Keratinocyte (primary cell): ENCODE measurements at regions not wholly inside any gene's neighbourhood (a gene's known extent, or its start where the extent isn't known, plus 50 kb on each side); places are given as distances from the start of the nearest gene placed in this dataset.

ENCODE experiments used
- DNase-seq: peaks from one replicate; pipeline ENCODE4 v3.0.0-alpha.2; 2011; ENCODE audit warnings: low read depth, missing footprints, low spot score
- FAIRE-seq: peaks from 2 replicates; lab custom pipeline; 2011; peaks lifted over from hg19 to GRCh38; lab: Jason Lieb, UNC
- H2AFZ ChIP-seq: 2 replicates; pipeline ENCODE4 v1.6.0; 2012; ENCODE audit warnings: low read length, control low read depth, inconsistent platforms; ENCODE audit not compliant: control insufficient read depth
- H3K27ac ChIP-seq: 2 replicates; pipeline ENCODE4 v1.5.1; 2011; ENCODE audit warnings: low read length; ENCODE audit not compliant: control insufficient read depth, insufficient read depth
- H3K27me3 ChIP-seq: 3 replicates; pipeline ENCODE4 v1.6.0; 2011; ENCODE audit warnings: low read length; ENCODE audit not compliant: control insufficient read depth, insufficient read depth; ENCODE audit errors: extremely low read depth
- H3K36me3 ChIP-seq, 2 experiments: 2 replicates in 1 of 2; 3 replicates in 1 of 2; pipeline ENCODE4 v1.5.1; 2011; ENCODE audit warnings: low read length in 2 of 2, mild to moderate bottlenecking in 1 of 2; ENCODE audit not compliant: control insufficient read depth in 2 of 2, insufficient read depth in 2 of 2; ENCODE audit errors: extremely low read depth in 1 of 2
- H3K4me1 ChIP-seq: 3 replicates; pipeline ENCODE4 v1.5.1; 2011; ENCODE audit warnings: low read length; ENCODE audit not compliant: control insufficient read depth, insufficient read depth; ENCODE audit errors: extremely low read depth
- H3K4me2 ChIP-seq: 3 replicates; pipeline ENCODE4 v1.6.0; 2011; ENCODE audit warnings: low read depth, low read length; ENCODE audit not compliant: control insufficient read depth, insufficient read depth; ENCODE audit errors: extremely low read depth
- H3K4me3 ChIP-seq, 3 experiments: fragments of 200-600 bp in 1 of 3; sonication (generic) in 1 of 3; 2 replicates in 2 of 3; 3 replicates in 1 of 3; pipeline ENCODE4 v1.5.1; 2011 to 2016; ENCODE audit warnings: low read length in 3 of 3, mild to moderate bottlenecking in 3 of 3, control low read depth in 2 of 3, inconsistent platforms in 1 of 3, low read depth in 1 of 3, mixed read lengths in 1 of 3, mixed run types in 1 of 3, moderate library complexity in 1 of 3; ENCODE audit not compliant: control insufficient read depth in 2 of 3, insufficient read depth in 2 of 3; ENCODE audit errors: extremely low read depth in 1 of 3
- H3K79me2 ChIP-seq: 2 replicates; pipeline ENCODE4 v1.6.0; 2012; ENCODE audit warnings: low read length; ENCODE audit not compliant: control insufficient read depth, insufficient read depth
- H3K9ac ChIP-seq: 3 replicates; pipeline ENCODE4 v1.6.0; 2011; ENCODE audit warnings: low read length; ENCODE audit not compliant: control insufficient read depth, insufficient read depth; ENCODE audit errors: extremely low read depth
- H3K9me1 ChIP-seq: 3 replicates; pipeline ENCODE4 v1.6.0; 2011; ENCODE audit warnings: low read length; ENCODE audit not compliant: control insufficient read depth, insufficient read depth; ENCODE audit errors: extremely low read depth
- H3K9me3 ChIP-seq: 2 replicates; pipeline ENCODE4 v1.5.1; 2012; ENCODE audit warnings: low read depth, low read length; ENCODE audit not compliant: control insufficient read depth
- H4K20me1 ChIP-seq: 3 replicates; pipeline ENCODE4 v1.6.0; 2011; ENCODE audit warnings: low read length; ENCODE audit not compliant: control insufficient read depth, insufficient read depth; ENCODE audit errors: extremely low read depth
- EZH2 ChIP-seq: IDR thresholded peaks from one replicate; pipeline ENCODE4 v1.6.1; 2012; ENCODE audit warnings: inconsistent platforms, mild to moderate bottlenecking, low read length, moderate library complexity
- dilution Hi-C: fragments of 300-500 bp; cut with MboI; formaldehyde crosslinking; loops from one replicate; pipeline ENCODE4 v1.7.0; 2020; ENCODE audit warnings: low sequenced_read_pairs; ENCODE audit not compliant: extremely low pct_ligation_motif_present
- TF ChIP-seq, protein P1 (sequence below), 3 experiments: IDR thresholded peaks in 1 of 3; conservative IDR thresholded peaks in 1 of 3; optimal IDR thresholded peaks in 1 of 3; 2 replicates in 2 of 3; 3 replicates in 1 of 3; pipeline versions ENCODE3 to v1.5.1; 2011; ENCODE audit warnings: low read length in 3 of 3, mild to moderate bottlenecking in 3 of 3, moderate library complexity in 2 of 3, control low read depth in 1 of 3, inconsistent platforms in 1 of 3; ENCODE audit not compliant: insufficient read depth in 2 of 3; ENCODE audit errors: extremely low read depth in 1 of 3

DNA sequence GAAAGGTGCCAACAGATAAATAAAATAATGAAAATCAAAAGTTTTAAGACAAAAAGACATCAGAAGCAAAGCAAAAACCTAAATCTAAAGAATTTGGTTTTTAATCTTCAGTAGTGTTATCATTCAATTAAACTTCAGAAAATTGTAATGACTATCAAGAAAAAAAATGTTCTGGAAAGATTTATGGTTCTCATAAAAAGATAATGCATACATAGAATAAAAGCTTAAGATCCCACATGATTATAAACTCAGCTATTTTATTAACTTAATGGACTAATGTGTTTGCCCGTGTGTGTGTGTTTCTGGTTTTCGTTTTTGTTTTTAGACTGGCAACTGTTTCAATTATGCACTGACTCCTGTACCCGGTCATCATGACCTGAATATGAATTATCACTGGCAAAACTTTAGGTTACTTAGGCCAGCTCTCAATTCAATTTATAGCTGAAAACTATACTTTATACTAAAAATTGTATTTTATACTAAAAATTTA is 217.5 kb upstream of the DKK2 start:
- TF ChIP-seq, protein P1, sequence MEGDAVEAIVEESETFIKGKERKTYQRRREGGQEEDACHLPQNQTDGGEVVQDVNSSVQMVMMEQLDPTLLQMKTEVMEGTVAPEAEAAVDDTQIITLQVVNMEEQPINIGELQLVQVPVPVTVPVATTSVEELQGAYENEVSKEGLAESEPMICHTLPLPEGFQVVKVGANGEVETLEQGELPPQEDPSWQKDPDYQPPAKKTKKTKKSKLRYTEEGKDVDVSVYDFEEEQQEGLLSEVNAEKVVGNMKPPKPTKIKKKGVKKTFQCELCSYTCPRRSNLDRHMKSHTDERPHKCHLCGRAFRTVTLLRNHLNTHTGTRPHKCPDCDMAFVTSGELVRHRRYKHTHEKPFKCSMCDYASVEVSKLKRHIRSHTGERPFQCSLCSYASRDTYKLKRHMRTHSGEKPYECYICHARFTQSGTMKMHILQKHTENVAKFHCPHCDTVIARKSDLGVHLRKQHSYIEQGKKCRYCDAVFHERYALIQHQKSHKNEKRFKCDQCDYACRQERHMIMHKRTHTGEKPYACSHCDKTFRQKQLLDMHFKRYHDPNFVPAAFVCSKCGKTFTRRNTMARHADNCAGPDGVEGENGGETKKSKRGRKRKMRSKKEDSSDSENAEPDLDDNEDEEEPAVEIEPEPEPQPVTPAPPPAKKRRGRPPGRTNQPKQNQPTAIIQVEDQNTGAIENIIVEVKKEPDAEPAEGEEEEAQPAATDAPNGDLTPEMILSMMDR (optimal IDR thresholded peaks at IDR 0.05 in 1 of 3, IDR thresholded peaks at IDR 0.05 in 1 of 3, conservative IDR thresholded peaks at IDR 0.05 in 1 of 3; ENCODE audit: extremely low read depth in 1 of 3, insufficient read depth in 2 of 3, low read length in 3 of 3) = no peak
- TF ChIP-seq EZH2 = no peak
- dilution Hi-C loops = no loop called here
- H3K27ac ChIP-seq = no peak overlapping the region
- H3K4me1 ChIP-seq = peaks cover 16% of the 10 kb centered on the region
- no peak overlapping the region for H3K4me2 ChIP-seq
- no peaks in the 10 kb centered on the region for H3K36me3 ChIP-seq
- H2AFZ ChIP-seq = no peak overlapping the region
- FAIRE-seq = no peak
- no peaks in the 10 kb centered on the region for H3K27me3 ChIP-seq
- no peaks in the 10 kb centered on the region for H4K20me1 ChIP-seq
- H3K79me2 ChIP-seq = no peaks in the 10 kb centered on the region
- no peak overlapping the region for H3K4me3 ChIP-seq
- no peaks in the 10 kb centered on the region for H3K9me3 ChIP-seq
- no peak overlapping the region for H3K9ac ChIP-seq
- DNase-seq = no peak
- H3K9me1 ChIP-seq = no peaks in the 10 kb centered on the region

DNA sequence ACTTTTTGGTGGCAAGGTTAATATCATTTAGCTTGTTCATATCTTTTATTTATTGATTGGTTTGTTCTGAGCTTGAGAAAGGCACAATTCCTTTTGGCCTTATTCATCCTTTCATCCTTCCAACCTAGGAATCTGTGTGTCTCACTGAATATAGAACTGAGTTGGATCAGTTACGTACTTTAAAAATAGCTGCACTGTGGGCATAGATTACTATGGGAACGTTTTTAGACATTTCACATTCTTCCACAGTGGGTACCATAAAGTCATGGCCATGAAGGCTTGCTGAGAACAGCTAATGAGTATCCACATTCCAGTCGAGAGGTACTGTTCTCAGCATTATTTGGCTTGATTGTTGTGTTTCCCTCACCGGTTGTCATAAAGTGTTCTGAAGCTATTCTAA is 217.0 kb upstream of the DKK2 start:
- H3K9me3 ChIP-seq = no peaks in the 10 kb centered on the region
- H3K4me3 ChIP-seq = no peak overlapping the region
- peaks cover 11% of the 10 kb centered on the region for H3K4me1 ChIP-seq
- H3K27me3 ChIP-seq = no peaks in the 10 kb centered on the region
- H3K9me1 ChIP-seq = no peaks in the 10 kb centered on the region
- H3K79me2 ChIP-seq = no peaks in the 10 kb centered on the region
- H2AFZ ChIP-seq = no peak overlapping the region
- H3K36me3 ChIP-seq = no peaks in the 10 kb centered on the region
- no peak overlapping the region for H3K4me2 ChIP-seq
- no peak for FAIRE-seq
- no peak overlapping the region for H3K27ac ChIP-seq
- TF ChIP-seq, protein P1 (optimal IDR thresholded peaks at IDR 0.05 in 1 of 3, IDR thresholded peaks at IDR 0.05 in 1 of 3, conservative IDR thresholded peaks at IDR 0.05 in 1 of 3; ENCODE audit: extremely low read depth in 1 of 3, insufficient read depth in 2 of 3, low read length in 3 of 3) = no peak
- TF ChIP-seq EZH2 = no peak
- dilution Hi-C loops = no loop called here
- DNase-seq = no peak
- no peak overlapping the region for H3K9ac ChIP-seq
- no peaks in the 10 kb centered on the region for H4K20me1 ChIP-seq
